Uterus (tissue), 2 donors: ENCODE measurements at regions not wholly inside any gene's neighbourhood (a gene's known extent, or its start where the extent isn't known, plus 50 kb on each side); places are given as distances from the start of the nearest gene placed in this dataset.

Source experiments
- POLR2A ChIP-seq, 2 donors: fragments of 450-650 bp; IDR thresholded peaks; one replicate each; pipeline ENCODE4 v1.6.1; 2016; ENCODE audit warnings: antibody characterized with exemption in 2 of 2, mild to moderate bottlenecking in 1 of 2, moderate library complexity in 1 of 2
- TF ChIP-seq, protein P1 (sequence below), 4 experiments: fragments of 200-600 bp in 2 of 4; fragments of 450-650 bp in 2 of 4; sonication (generic) in 2 of 4; IDR thresholded peaks; one replicate each; pipeline ENCODE4 v1.5.1; 2016 to 2019; ENCODE audit warnings: antibody characterized with exemption in 4 of 4, mild to moderate bottlenecking in 2 of 4, moderate library complexity in 1 of 4

GRCh38 chr9:12166518-12166917, 526.7 kb upstream of the TYRP1 start:
- TF ChIP-seq, protein P1, sequence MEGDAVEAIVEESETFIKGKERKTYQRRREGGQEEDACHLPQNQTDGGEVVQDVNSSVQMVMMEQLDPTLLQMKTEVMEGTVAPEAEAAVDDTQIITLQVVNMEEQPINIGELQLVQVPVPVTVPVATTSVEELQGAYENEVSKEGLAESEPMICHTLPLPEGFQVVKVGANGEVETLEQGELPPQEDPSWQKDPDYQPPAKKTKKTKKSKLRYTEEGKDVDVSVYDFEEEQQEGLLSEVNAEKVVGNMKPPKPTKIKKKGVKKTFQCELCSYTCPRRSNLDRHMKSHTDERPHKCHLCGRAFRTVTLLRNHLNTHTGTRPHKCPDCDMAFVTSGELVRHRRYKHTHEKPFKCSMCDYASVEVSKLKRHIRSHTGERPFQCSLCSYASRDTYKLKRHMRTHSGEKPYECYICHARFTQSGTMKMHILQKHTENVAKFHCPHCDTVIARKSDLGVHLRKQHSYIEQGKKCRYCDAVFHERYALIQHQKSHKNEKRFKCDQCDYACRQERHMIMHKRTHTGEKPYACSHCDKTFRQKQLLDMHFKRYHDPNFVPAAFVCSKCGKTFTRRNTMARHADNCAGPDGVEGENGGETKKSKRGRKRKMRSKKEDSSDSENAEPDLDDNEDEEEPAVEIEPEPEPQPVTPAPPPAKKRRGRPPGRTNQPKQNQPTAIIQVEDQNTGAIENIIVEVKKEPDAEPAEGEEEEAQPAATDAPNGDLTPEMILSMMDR (IDR thresholded peaks at IDR 0.05) = no peak
- TF ChIP-seq POLR2A (IDR thresholded peaks at IDR 0.05) = no peak
